Endothelial cell of umbilical vein (primary cell): ENCODE measurements at regions not wholly inside any gene's neighbourhood (a gene's known extent, or its start where the extent isn't known, plus 50 kb on each side); places are given as distances from the start of the nearest gene placed in this dataset.

Experiments
- EZH2 ChIP-seq: IDR thresholded peaks from 2 replicates; pipeline ENCODE4 v1.6.1; 2012; ENCODE audit warnings: borderline replicate concordance, low read depth, mild to moderate bottlenecking, moderate library complexity, low read length, inconsistent platforms; ENCODE audit not compliant: severe bottlenecking
- FOS ChIP-seq: IDR thresholded peaks from 2 replicates; pipeline ENCODE4 v1.6.1; 2011; ENCODE audit warnings: mild to moderate bottlenecking, low read length, moderate library complexity, borderline replicate concordance; ENCODE audit not compliant: insufficient read depth
- GATA2 ChIP-seq: IDR thresholded peaks from 2 replicates; pipeline ENCODE4 v1.7.0; 2011; ENCODE audit warnings: low read depth, mild to moderate bottlenecking, moderate library complexity, mixed read lengths, low read length; ENCODE audit not compliant: insufficient read length, insufficient read depth
- POLR2A ChIP-seq: IDR thresholded peaks from 2 replicates; pipeline ENCODE4 v1.6.1; 2012; ENCODE audit warnings: low read depth, mild to moderate bottlenecking, control low read depth, low read length
- POLR2AphosphoS5 ChIP-seq: IDR thresholded peaks from 2 replicates; pipeline ENCODE4 v1.6.1; 2012; ENCODE audit warnings: low read depth, mild to moderate bottlenecking, control low read depth, low read length, moderate library complexity; ENCODE audit not compliant: insufficient read depth
- TF ChIP-seq, protein P1 (sequence below), 2 donors: IDR thresholded peaks; 1 replicate in 1 of 2; 2 replicates in 1 of 2; pipeline ENCODE4 v1.5.1; 2011; ENCODE audit warnings: low read length in 2 of 2, mild to moderate bottlenecking in 2 of 2, moderate library complexity in 2 of 2, control low read depth in 1 of 2, inconsistent platforms in 1 of 2, low read depth in 1 of 2; ENCODE audit not compliant: insufficient read depth in 1 of 2; ENCODE audit errors: extremely low read depth in 1 of 2
- TF ChIP-seq, protein P2 (sequence below): IDR thresholded peaks from 2 replicates; pipeline ENCODE4 v1.6.1; 2011; ENCODE audit not compliant: insufficient read depth, insufficient read length

DNA sequence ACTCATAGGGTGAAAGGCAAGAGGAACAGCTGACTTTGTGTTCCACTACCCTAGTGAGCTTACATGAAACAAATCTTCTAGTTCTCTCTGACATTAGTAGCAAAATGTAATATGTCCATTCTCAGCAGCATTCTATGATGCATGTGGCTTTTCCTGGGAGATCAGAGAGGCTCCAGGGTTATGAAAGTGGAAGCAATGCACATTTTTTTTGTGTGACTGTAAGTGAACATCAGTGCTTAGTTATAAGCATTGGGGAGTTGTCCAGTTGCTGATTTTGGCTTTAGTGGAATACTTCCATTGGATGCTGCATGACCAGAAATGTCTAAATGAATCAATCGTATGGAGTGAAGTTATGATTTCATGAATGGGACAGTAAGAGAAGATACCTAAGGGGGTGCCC is 255.9 kb downstream of the FAT3 start:
- TF ChIP-seq POLR2A (no peak), FOS (no peak), POLR2AphosphoS5 (no peak), EZH2 (no peak), GATA2 (no peak)
- TF ChIP-seq, protein P1, sequence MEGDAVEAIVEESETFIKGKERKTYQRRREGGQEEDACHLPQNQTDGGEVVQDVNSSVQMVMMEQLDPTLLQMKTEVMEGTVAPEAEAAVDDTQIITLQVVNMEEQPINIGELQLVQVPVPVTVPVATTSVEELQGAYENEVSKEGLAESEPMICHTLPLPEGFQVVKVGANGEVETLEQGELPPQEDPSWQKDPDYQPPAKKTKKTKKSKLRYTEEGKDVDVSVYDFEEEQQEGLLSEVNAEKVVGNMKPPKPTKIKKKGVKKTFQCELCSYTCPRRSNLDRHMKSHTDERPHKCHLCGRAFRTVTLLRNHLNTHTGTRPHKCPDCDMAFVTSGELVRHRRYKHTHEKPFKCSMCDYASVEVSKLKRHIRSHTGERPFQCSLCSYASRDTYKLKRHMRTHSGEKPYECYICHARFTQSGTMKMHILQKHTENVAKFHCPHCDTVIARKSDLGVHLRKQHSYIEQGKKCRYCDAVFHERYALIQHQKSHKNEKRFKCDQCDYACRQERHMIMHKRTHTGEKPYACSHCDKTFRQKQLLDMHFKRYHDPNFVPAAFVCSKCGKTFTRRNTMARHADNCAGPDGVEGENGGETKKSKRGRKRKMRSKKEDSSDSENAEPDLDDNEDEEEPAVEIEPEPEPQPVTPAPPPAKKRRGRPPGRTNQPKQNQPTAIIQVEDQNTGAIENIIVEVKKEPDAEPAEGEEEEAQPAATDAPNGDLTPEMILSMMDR (IDR thresholded peaks at IDR 0.05; ENCODE audit: extremely low read depth in 1 of 2, insufficient read depth in 1 of 2, low read depth in 1 of 2, low read length in 2 of 2), result no peak
- TF ChIP-seq, protein P2, sequence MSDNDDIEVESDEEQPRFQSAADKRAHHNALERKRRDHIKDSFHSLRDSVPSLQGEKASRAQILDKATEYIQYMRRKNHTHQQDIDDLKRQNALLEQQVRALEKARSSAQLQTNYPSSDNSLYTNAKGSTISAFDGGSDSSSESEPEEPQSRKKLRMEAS, result no peak
